Fibroblast of lung (primary cell): ENCODE measurements at regions not wholly inside any gene's neighbourhood (a gene's known extent, or its start where the extent isn't known, plus 50 kb on each side); places are given as distances from the start of the nearest gene placed in this dataset.

Source experiments
- EZH2 ChIP-seq: IDR thresholded peaks from 2 replicates; pipeline ENCODE4 v1.5.1; 2012; ENCODE audit warnings: low read length, control low read depth, mild to moderate bottlenecking; ENCODE audit errors: missing control alignments
- TF ChIP-seq, protein P1 (sequence below), 2 donors: IDR thresholded peaks in 1 of 2; conservative IDR thresholded peaks in 1 of 2; 1 replicate in 1 of 2; 2 replicates in 1 of 2; pipeline ENCODE4 v1.5.1; 2011 to 2012; ENCODE audit warnings: low read length in 2 of 2, control low read depth in 1 of 2, inconsistent platforms in 1 of 2, low read depth in 1 of 2, mild to moderate bottlenecking in 1 of 2

DNA sequence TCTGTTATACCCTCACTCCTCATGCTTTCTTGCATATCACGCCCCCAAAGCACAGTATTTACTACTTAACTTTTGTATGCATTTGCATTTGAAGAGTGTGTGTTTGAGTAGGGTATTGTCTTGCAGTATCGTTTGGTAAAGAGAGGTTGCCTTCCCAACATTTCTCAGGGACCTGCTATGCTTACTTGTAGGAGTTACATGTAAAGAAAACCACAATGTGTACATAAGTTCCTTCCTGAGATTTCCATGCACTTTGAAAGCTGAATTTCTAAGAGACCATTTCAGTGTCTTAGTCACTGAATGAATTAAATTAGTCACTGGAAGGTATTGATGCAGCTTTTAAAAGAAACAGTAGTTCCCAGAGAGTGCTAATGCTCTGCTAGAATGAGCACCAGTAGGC lies 159.3 kb upstream of the LAMA2 start:
- TF ChIP-seq, protein P1, sequence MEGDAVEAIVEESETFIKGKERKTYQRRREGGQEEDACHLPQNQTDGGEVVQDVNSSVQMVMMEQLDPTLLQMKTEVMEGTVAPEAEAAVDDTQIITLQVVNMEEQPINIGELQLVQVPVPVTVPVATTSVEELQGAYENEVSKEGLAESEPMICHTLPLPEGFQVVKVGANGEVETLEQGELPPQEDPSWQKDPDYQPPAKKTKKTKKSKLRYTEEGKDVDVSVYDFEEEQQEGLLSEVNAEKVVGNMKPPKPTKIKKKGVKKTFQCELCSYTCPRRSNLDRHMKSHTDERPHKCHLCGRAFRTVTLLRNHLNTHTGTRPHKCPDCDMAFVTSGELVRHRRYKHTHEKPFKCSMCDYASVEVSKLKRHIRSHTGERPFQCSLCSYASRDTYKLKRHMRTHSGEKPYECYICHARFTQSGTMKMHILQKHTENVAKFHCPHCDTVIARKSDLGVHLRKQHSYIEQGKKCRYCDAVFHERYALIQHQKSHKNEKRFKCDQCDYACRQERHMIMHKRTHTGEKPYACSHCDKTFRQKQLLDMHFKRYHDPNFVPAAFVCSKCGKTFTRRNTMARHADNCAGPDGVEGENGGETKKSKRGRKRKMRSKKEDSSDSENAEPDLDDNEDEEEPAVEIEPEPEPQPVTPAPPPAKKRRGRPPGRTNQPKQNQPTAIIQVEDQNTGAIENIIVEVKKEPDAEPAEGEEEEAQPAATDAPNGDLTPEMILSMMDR (conservative IDR thresholded peaks at IDR 0.05 in 1 of 2, IDR thresholded peaks at IDR 0.05 in 1 of 2; ENCODE audit: low read depth in 1 of 2, low read length in 2 of 2): no peak
- TF ChIP-seq EZH2: no peak
